Activated T-cell treated with anti-CD3 and anti-CD28 coated beads for 1 hour (primary cell): ENCODE measurements at regions not wholly inside any gene's neighbourhood (a gene's known extent, or its start where the extent isn't known, plus 50 kb on each side); places are given as distances from the start of the nearest gene placed in this dataset.
"Not testable (repeated sequence)": the region's sequence is repeated elsewhere in the genome, so short reads cannot be mapped to it uniquely, and the experiment has no call there.

Experiments
- DNase-seq: peaks from one replicate; pipeline ENCODE4 v3.0.0-alpha.2; 2020; ENCODE audit warnings: low read depth

DNA sequence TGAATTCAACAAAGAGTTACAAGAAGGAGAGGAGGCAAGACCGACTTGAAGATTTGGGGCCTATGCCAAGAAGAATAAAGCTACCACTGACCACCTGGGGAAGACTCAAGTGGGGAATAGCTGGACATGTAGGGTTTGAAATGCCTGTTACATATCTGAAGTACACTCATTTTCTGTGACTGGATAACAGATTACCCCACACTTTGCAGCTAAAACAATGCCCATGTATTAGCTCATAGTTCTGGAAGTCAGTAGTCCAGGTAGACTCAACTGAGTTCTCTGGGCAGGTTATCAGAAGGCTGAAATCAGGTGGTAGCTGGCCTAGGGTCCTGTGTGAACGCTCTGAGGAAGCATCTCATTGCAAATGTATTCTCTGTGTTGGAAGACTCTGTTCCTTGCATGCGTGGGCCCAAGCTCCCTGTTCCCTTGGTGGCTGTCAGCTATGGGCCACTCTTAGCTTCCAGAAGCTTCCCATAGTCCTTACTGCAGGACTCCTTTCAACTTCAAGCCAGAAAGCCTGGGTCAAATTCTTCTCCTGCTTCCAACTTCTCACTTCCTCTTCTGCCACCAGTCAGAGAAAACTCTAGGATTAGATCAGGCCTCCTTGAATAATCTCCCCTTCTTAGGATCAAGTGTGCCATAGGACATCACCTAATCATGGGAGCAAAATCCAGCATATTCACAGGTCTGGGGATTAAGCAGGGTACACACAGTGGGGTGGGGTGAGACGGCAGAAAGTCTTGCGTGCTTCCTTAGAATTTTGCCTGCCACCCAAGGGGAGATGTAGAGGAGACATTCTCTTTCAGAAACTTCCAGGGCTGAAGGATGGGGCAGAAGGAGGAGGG lies 187.8 kb downstream of the SHQ1 start:
- no peak for DNase-seq

DNA sequence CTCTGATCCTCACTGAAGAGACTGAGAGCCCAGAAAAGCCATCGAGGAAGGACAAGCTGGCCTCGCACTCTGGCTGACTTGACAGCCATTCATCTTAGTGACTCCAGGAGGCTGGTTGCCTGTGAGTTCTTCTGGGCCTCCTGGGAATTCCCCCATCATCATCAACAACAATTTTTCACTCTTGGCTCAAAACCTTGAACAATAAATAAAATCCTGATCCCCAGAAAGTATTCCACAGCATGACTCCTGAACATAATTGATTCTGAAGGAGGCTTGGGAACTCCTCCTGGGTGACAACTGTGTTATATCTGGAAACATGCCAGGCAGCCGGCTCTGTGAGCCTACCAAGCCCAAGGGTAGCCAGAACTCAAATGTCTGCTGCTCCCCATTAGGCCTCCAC lies 188.6 kb downstream of the SHQ1 start:
- DNase-seq, result no peak

DNA sequence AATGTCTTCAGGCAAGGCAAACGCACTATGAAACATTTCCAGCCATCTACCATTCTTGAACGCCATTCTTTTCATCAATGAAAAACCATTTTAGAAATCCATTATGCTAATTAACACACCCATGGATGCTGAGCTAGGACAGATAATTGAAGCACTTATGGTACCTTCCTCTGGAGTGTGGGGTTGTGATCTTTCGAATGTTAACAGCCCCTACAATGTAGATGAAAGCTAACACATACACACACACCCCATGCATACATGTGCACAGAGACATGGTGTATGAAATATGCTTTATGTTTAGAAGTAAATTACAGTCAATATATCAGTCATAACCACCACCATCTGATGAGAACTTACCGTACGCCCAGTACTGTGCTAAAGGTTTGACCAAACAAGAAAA lies 189.1 kb downstream of the SHQ1 start:
- DNase-seq, result no peak

DNA sequence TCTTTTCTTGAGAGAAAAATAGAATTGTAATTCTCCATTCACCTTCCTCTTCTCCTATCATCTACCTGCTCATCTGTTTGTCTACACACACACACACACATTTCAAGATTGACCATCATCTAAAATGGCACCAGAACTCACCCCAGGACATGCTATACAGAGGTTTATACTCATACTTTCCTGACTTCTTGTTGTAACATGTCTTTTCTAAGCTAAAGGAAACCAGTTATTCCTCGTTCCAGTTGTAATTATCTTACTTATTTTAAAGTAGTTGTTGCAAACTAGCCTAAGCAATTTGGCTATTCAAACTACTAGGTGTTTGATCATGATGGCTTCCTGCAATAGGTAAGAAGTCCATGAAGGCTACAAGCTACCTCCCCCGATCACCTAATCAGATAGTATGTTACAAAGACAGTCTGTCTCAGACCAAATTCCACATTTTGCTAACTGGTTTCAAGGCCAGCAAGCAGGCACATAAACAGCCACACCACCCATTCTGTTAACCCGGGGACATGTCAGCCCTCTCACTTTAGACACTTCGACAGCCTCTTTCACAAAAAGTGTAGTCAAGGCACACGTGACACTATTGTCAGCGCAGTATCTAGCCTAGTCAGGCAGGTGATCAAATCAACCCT lies 189.7 kb downstream of the SHQ1 start:
- no peak for DNase-seq

DNA sequence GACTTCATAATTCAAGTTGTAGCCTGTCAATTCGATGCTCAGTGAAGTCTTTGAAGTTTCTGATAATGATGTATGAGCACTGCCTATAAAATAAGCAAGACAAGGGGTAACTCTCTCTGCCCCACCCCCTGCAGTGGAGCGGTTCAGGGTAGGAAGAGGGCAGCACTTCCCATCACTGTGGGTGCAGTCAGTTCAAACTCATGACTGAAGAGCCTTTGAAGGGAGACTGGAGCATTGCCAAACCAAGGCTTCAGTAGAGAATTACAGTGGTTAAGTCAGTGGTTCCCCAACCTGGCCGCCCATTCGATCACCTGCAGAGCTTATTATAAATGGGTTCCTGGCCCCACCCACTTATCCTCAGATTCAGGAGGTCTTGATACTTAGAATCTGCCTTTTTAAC lies 190.6 kb downstream of the SHQ1 start:
- DNase-seq, result peak; percentile 26

DNA sequence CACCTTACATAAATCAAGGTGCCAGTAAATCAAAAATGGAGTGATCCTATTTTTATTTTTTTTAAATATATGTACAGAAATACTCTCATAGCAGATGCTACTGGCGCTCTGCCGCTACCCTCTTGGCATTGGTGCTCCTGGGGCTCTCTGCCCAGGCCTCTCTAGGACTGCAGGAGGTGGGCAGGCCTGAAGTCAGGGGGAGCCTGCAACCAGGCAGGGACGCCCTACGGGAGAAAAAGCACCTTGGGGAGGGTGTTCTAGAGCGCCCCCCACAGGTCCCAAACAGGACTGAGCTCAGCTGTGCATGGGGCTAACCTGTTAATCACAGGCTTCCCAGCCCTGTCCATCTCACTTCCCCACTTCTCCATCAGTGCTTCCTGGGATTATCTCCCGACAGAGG lies 192.5 kb downstream of the SHQ1 start:
- DNase-seq, result no peak

DNA sequence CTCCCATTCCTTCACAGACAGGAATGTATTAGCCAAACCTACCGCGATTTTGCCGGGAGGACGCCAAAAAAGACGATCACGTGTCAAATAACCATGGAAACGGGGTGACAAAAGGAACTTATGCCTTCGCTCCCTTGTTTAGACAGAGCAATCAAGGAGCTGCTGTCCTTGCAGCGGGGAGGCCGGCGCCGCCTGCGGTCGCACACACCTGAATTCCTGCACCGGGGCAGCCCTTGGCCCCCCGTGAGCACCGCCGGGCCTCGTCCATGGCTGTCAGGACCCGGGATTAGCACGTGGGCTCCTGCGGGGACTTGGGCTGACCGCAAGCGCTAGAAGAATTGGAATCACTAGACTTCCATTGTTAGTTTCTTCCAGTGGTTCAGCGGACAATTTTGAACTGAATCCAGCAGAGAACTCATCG lies 193.1 kb downstream of the SHQ1 start:
- no peak for DNase-seq

DNA sequence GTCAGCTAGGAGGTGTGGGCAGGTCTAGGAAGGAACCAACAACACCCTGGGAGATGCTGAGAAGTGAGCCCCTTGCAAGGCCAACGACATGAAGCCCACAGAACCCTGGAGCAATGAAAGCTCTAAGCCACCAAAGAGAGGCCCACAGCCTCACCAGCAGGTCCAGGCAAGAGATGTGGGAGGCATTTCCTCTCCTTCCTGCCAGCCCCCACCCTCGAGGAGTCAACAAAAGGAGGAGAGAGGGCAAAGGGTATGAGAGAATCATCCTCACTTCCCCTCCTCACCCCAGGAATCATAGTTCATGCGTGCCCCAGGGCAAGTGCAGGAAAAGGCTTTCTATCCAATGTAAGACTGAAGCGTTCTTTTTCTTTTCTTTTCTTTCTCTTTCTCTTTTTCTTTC lies 195.8 kb downstream of the SHQ1 start:
- no peak for DNase-seq

DNA sequence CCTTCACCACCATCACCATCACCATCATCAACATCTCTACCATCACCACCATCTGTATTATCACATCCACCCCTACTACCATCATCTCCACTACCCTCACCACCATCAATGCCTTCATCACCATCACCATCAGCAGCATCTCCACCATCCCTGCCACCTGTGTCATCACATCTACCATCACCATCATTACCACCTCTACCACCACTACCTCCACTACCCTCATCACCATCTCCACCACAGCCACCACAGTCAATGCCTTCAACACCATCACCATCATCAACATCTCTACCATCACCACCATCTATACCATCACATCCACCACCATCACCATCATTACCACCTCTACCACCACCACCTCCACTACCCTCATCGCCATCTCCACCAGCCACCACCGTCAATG lies 196.7 kb downstream of the SHQ1 start:
- no peak for DNase-seq

DNA sequence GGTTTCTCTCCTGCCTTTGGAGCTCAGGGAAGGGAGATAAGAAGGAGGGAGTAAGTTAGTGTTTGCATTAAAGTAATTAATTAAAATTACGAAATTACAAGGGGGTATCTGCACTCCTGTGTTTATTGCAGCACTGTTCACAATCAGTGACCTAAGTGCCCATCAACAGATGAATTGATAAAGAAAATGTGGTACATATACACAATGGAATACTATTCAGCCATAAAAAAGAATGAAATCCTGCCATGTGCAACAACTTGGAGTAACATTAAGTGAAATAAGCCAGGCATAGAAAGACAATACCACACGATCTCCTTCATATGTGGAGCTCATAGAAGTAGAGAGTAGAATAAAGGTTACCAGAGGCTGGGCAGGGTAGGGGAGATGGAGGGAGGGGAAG lies 202.0 kb downstream of the SHQ1 start:
- DNase-seq, result no peak

DNA sequence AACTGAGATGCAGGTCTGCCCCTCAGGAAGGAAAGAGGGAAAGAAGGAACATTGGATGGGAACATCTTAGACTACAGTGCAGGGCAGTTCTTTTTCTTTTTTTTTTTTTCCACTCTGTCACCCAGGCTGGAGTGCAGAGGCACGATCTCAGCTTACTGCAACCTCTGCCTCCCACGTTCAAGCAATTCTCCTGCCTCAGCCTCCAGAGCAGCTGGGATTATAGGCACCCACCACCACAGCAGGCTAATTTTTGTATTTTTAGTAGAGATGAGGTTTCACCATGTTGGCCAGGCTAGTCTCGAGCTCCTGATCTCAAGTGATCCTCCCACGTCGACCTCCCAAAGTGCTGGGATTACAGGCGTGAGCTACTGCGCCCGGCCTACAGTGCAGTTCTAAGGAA lies 204.6 kb downstream of the SHQ1 start:
- DNase-seq, result not testable (repeated sequence)

DNA sequence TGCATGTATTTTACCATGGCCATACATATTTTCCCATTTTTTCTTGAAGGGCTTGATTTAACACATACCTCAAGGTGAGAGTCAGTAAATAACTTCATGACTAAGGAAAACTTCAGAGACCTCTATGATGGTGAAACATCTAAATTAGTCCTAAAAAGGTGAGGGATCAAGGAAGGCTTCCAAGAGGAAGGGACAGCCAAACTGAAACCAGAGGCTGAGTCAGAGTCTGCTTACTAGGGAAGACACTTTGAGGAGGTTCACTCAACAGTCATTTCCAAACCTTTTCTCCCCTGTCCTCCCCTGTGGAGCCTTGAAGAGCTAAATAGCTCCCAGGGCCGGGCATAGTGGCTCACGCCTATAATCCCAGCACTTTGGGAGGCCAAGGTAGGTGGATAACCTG lies 206.6 kb downstream of the SHQ1 start:
- no peak for DNase-seq

DNA sequence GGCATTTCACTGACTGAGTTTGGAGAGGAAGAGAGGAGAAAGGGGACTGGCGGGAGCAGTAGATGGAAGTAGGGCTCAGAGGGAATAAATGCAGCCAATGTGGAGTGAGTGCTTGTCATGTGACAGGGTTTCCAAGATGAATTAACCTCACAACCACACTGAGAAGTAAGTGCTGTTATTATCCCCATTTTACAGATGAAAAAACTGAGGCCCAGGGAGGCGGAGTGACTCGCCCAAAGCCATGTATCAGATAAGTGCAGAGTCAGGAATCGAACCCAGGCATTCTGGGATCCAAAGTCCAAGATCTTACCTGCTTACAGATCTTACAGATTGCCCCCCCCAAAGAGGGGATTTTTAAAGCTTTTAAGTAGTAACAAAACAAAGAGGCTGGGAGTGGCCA lies 207.2 kb downstream of the SHQ1 start:
- no peak for DNase-seq

DNA sequence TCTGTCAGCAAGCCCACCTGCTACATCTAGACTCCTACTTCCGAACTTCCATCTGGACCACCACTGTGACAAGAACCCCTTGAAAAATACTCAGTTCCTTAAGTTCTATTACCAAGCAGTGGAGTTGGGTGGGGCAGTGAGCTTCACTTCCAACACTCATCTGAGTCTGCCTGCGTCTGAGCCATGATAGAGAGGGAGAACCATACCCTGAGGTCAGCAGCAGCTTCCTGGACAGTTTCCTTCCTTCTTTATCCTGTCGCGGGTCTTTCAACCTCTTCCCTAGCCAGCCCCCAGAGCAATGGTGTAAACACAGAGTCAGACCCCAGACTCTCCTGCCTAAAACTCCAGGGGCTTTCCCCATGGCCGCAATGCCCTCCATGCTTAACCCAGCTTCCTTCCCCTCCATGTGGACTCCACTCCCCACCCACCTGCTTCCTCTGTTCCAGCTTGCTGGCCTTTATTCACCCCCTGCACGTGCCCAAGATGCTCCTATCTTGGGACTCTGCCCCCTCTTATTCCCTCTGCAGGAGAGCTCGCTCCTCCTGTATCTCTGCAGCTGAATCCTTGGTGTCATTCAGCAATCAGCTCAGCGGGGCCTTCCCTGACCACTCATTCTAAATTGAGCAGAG lies 211.2 kb downstream of the SHQ1 start:
- no peak for DNase-seq

DNA sequence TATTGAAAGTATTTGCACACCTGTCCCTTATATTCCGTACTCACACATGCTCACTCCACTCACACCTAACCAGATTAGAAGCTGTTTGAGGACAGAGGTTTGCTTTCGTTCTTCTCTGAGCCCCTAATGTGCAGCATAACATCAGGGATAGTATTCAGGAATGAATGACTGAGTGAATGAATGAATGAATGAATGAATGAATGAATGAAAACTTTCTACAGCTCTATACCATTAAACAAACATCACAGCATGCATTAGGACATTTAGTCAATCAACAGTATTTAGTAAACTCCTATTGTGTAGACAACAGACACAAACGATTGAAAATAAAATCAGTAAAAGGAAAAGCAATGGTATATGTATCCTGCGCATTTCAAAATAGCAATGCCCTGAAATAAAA lies 212.7 kb downstream of the SHQ1 start:
- DNase-seq, result no peak

DNA sequence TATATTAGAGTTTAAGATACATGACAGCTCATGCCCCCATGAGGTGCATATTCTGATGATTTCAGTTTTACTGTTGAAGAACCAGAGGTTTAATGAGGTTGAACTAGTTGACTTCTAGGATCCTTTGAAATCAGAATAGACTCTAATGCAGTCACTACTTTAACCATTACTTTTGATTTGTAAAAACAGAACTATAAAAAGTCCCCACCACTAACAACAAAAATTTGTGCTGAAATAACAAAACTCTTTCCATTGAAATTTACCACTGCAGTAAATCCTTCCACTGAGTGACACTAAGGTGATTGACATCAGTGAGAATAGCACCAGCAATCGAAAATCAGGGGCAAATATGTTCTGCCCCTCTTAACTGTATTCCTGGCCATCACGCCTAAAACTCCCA lies 214.1 kb downstream of the SHQ1 start:
- no peak for DNase-seq

DNA sequence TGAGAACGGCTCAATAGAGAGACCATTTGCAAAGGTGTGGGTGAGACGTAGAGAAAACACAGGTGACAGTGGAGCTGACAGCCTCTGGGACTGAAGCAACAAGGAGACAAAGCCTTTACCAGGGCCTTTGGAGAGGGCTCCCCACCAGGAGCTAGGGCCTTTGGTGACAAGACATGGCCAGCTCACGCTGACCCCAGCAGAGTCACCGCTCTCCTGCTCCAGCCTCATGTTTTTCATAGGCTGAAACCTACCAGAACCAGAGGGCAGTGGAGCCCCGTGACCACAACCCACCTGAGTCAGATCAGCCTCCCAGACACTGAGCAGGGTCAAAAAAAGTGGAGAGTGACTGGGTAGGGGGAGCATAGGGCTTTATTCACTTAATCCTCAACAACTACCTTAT lies 214.7 kb downstream of the SHQ1 start:
- no peak for DNase-seq

DNA sequence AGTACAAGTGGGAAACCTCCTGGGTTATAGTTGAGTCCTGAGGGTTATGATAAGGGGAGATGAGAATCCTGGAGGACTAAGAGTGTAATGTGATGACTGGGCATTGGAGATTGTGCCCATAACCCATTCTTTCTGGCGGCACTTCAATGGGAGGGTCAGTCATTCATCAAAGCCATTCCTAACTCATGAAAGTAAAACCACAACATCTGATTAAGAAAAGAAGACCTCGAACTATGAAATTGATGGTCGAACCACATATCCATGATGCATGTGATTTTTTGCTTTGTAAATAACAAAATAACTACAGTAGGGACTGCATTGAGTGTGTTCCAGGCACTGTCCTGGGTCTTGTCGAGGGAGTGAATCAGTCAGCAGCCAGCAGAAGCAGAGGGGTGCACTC lies 215.1 kb downstream of the SHQ1 start:
- DNase-seq, result no peak

DNA sequence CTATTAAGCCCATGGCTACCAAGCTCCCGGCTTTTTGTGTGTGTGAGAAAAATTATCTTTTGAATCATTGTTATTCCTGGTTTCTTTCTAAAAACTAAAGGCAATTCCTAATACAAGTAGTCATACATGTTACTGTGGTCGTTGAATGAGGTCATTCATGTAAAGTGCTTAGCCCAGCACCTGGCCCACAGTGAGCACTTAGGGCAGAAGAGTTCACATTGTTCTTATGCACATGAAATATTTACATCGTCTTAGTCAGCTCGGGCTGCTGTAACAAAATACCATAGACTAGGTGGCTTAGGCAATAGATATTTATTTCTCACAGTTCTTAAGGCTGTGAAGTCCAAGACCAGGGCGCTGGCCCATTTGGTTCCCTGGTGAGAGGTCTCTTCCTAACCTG lies 216.1 kb downstream of the SHQ1 start:
- DNase-seq, result no peak

DNA sequence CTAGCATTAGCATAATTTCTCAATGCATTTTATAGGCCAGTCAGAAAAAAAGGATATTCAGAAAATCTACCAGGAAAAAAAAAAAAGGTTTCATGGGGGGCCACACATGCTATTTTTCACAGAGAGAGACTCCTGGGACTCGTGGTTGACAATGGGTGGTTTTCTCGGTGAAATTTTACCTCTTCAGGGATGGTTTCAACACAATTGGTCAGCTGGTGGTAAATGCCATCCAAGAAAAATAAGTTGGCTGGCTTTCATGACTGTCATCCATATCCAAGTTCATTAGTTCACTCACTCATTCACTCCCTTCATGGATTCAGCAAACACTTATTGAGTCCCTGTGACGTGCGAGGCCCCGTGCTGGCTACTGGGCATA lies 217.3 kb downstream of the SHQ1 start:
- DNase-seq, result no peak

DNA sequence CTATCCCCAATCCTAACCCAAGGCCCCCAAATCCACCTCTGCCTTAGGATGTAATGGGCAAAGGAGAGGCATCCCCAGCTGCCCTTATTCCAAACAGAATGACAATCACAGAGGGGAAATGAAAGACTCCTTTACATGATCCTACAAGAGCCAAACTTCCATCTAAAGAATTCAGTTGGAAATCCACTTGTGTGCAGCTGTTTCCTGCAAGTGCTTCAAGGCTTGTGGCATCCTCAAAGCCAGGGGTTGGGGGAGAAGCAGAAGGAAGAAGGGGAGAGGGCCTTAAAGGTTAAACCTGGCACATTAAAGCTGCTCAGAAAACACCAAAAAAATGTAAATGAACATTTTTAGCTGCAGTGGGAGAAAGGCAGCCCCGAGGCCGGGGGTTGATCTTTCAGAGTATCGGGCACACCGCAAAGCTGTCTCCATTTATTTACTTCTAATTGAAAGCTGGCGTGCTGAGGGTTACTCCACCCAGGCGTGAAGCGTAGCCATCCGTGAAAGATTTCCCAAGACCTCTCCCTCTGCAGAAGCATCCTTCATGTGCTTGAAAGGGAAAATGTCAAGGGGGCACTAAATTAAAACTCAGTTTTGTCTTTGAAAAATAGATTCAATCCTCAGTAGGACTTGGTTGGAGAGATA lies 217.8 kb downstream of the SHQ1 start:
- no peak for DNase-seq

DNA sequence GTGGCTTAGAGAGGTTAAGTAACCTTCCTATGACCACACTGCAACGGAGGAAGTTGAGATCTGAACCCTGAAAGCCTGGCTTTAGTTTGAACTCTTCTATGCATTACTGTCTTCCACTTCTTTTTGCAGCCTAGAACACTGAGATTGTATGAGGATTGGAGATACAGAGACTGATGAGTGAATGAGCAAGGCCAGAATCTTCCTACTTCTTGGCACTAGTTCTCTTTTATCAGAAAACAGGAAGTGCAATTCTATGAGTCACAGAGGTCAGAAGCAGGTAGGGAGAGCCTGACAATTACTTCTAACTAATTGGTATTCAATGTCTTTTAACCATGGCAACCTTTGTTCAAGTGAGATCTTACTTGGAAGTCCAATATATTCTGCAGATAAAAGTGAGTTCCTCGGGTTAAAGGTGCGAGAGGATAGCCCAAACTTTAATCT lies 219.0 kb downstream of the SHQ1 start:
- DNase-seq, result no peak

DNA sequence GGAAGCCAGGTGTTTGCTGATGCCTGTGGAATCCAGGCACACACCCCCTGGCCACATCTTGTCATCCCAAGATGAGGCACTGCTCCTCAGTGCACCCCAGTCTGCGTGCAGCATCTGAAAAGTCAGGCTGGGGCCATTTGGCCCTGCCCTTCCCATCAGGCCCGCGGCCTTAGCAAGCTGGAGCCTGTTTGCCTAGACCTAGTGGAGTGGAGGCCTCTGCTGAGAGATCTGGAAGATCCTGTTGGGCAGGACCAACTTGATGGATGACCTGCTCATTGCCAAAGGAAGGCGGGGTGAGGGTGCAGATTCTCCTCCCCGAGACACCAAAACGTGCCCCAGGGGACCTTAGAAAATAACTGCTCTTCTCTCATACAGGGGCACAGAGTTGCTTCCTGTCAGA lies 220.2 kb downstream of the SHQ1 start:
- DNase-seq, result no peak
